ENCODE measurements at regions not wholly inside any gene's neighbourhood (a gene's known extent, or its start where the extent isn't known, plus 50 kb on each side); places are given as distances from the start of the nearest gene placed in this dataset.

DNA sequence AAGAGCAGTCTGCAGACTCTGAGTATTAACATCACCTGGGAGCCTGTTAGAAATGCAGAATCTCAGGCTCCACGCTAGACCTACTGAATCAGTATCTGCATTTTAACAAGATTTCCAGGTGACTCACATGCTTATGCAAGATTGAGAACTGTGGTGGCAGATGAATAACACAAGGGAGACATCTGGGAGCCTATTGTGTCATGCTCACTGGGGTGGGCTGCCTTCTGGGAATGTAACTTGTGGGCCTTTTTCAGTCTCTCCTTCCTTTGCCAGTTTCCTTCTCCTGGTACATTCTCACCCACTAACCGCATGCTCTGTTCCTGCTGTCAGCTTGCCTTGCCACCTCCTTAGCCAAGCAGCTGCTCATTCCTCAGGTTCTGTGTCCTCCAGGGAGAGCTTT lies 176.6 kb upstream of the C9orf72 start:
- no peak for DNase-seq (ENCODE audit: low read depth in 2 of 2)

DNA sequence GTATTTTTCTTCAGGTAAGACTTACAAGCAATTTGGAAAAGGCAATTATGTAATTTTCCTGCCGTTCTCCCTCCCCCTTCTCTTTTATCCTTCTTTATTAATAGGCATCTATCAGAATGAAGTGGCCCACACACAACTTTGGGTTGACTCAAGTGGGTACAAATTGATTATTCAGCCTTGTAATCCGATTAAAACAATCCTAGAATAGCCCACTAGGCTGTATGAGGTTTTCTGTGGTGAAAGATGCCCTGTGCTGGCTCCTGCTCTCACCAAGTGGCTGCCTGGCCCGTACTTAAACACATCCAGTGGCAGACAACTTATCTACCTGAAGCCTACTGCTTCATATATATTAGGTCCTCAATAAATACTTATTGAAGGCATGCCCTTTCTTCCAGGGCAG lies 177.3 kb upstream of the C9orf72 start:
- DNase-seq (ENCODE audit: low read depth in 2 of 2): no peak

DNA sequence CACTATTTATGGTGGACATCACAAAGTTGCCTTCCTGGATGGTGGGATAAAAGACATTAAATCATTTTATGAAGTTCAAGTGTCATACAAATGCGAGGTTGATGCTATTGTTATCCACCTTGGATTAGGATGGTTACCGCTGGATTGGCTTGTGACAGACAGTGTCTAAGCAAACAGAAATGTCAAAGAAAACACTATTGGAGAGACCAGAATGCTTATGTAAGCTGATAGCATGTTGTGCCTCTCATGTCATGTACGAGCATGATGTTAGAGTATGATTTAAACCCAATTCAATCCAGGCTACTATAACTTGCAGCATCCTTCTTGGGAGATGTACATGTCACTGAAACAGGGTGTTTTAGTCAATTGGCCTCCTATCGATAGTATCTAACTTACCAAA lies 178.8 kb upstream of the C9orf72 start:
- DNase-seq (ENCODE audit: low read depth in 2 of 2): no peak

DNA sequence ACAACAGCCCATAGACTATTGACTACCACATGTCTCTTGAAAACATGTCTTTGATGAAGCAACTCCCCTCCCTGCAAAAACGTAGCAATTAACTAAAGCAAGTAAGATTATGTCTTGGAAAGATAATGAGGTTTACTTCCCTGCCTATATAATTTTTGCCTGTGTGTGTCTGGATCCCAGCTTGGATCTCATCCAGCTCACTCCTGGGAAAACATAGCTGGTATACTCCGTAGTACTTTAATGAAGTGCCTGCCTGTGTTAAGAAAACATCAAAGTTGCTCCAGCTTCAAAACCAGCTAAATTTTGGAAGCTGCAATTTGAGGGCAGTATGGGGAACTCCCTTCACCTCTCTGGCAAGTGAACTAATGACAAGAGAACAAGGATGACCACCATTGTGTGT lies 182.6 kb upstream of the C9orf72 start:
- DNase-seq (ENCODE audit: low read depth in 2 of 2): no peak

DNA sequence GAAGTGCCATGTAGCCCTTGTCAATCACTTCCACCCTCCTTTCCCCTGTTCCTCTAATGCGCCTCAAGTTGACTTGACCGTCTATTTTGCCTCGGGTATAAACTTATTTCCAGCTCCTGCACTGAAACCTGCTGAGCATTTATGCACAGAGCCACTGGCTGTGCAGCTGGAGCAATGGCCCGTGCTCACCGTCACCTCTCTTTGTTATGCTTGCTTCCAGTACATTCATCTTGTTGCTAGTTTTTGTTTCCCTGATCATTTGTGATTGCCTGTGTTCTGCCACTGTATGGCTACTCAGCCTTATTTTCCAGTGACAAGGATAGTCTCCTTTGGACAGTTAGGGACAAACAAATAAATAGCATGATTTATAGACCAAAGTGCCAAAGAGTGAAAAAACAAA lies 183.1 kb upstream of the C9orf72 start:
- DNase-seq (ENCODE audit: low read depth in 2 of 2): no peak

DNA sequence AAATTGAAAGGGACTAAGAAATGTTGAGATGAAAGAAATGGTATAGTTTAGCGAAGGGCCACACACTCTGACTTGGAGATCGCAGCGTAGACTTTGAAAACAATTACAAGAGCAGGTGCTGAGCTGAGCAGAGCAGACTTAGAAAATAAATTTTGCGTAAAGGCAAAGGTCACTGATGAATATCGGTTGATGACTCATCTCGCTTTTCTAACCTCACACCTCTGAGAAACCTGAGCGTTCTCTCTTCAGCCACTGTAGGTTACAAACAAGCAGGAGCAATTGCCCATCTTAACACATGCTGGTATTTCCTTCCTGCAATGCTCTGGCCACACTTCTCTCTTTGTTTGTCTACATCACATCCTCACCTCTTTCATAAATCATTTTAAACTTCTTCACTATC lies 190.6 kb upstream of the C9orf72 start:
- DNase-seq (ENCODE audit: low read depth in 2 of 2): no peak

DNA sequence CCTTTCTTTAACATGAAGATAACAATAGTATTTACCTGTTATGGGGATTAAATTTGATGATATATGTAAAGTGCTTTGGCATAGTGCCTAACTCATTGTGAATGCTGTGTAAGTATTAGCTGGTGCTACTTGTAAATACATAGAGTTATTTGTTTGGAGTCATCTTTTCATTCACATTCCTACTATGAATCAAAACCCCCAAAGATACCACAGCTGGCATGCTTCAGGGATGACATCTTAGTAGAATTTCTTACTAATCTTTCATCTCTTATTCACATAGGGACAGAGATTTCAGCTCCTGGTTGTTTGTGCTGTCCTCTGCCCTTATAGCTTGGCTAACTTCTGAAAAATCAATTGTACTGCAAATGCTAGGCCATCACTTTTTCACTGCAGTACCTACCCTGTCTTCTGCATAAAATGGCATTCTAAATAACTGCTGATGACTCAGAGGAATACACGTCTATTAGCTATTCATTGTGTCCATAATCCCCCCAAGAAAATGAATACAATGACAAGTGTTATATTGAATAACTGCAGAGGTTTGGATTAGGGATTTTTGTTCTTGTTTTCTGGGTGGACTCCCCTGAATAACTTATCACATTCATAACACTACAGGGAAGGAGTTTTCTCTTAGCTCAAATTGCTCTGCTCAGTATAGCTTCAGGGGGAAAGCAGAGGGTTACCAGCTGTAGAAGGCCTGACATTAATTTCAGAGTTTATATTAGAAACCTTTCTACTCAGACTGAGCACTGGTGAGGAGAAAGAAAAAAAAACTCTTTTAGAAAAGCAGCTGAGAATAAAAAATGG lies 192.2 kb upstream of the C9orf72 start:
- DNase-seq (ENCODE audit: low read depth in 2 of 2): no peak

DNA sequence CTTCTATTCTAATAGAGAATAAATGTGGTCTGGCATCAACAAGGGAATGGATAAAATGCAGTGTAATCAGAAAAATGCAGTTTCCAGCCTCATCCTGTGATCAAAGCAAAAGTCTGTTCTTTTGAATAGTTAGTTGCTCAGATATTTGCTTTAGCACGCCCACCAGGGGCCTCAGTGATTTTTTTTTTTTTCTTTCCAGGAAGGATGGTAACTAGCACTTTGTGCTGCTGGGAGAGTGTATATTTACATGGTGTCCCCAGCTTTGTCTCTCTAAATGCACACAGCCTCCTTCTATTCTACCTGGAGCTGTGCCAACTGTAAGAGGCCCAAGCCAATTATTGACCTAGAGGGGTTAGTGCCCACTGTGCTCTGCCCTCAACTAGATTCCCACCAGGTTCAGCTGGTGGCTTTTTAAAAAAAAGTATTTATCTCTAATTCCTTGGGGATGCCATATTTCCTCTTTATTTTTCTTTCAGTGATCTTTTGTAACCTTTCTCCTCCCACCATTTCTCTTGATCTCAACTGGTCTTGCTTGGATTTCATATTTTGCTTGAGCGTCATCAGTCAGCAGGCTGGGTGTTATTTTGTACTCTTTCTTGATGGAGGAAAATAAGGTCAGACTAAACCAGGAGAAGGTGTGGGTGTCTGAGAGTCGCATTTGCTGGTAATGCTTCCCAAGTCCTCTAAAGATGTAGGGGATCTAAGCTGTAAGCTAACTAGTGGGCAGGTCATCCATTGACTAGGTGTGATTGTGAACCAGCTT lies 193.0 kb upstream of the C9orf72 start:
- DNase-seq (ENCODE audit: low read depth in 2 of 2): no peak

DNA sequence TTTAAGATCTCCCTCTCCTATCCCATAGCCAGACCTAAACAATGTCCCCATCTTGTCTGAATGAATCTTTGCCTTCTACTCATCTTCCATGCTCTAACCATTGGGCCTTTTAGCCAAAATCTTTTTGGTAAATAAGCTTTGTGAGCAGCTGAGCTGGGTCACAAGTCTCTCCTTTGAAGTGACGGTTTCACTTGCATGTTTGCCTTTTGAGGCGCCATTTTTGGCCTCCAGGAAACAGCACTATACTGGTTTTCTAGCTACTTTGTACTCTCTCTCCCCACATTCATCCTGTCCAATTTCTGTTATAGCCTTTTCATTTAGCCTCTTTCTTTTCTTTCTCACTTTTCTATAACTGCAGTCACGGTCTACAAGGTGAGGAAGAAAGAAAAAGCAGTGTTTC lies 195.5 kb upstream of the C9orf72 start:
- no peak for DNase-seq (ENCODE audit: low read depth in 2 of 2)

DNA sequence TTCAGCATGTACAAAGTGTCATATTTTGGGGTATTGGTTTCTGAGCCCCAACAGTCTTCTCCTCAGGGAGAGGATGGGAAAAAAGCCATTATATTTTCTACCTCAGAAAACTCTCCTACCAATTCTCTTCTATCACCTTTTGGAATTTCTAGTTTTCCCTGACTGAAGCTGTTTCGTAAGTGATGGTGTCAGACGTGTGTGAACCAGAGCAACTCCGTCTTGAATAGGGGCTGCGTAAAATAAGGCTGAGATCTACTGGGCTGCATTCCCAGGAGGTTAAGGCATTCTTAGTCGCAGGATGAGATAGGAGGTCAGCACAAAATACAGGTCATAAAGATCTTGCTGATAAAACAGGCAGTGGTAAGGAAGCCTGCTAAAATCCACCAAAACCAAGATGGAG lies 197.3 kb upstream of the C9orf72 start:
- no peak for DNase-seq (ENCODE audit: low read depth in 2 of 2)

DNA sequence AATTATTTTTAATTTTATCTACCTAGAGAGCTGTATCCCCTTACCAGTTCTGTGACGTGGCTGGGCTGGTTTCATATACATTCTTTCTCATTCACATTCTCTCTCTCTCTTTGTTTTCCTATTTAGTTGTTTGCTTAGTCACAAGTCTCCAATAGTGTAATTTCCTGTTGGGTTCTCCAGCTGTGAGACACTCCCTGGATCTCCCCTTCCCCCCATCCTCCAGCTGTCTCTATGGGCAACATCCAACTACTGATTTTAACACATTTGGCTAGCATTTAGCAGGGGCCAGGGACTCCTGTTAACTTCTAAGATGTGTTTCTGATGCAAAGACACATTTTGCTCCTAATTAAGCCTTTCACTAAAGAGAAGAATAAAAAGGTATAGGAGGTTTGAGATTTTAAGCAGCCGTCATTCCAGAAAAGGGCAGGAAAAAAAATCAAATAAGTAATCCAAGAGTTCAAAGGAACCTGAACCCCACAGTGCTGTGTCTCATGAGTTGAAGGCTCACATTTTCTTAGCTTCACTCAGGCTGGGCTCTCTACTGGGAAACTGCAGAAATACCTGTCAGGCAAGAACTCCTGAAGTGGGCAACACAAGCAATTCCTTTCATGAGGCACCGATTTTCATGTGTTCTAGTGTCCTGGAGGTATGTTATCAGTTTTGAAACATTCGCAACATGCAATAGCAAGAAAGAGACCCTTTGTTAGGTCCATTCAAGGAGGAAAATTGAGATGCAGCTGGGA lies 198.7 kb upstream of the C9orf72 start:
- DNase-seq (ENCODE audit: low read depth in 2 of 2): no peak

DNA sequence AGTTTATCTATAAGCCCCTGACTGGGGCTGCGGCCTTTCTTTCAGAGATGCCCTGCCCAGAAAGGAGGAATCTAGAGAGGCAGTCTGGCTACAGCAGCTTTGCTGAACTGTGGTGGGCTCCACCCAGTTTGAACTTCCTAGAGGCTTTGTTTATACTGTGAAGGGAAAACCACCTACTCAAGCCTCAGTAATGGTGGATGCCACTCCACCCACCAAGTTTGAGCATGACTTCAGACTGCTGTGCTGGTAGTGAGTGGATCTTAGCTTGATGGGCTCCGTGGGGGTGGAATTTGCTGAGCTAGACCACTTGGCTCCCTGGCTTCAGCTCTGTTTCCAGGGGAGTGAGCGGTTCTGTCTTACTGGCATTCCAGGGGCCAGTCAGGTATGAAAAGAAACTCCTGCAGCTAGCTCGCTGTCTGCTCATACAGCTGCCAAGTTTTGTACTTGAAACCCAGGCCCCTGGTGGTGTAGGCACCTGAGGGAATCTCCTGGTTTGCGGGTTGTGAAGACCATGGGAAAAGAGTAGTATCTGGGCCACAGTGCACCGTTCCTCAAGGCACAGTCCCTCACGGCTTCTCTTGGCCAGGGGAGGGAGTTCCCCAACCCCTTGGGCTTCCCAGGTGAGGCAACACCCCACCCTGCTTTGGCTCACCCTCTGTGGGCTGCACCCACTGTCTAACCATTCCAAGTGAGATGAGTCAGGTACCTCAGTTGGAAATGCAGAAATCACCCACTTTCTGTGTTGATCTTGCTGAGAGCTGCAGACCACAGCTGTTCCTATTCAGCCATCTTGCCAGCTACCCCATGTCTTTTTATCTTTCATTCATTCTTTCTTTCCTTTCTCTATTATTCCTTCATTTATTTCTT lies 211.8 kb upstream of the C9orf72 start:
- DNase-seq (ENCODE audit: low read depth in 2 of 2): peak in 1 of 2 donors; percentile 4

DNA sequence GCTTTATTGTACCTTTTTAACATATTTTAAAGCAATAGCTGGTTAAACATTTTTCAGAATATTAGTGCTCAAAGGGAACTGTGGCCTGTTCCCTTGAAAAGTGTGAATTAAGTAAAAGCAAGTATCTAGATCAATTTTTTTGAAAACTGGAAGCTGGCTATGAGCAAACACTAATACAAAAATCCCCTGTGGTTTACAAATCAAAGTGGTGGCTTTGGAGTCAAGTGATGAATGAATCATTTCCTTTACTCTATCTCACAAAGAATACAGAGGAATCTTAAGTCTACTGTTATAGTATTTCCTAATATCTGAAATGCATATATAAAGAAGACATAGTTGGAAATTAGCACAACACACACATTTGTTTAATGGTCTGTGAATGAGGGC lies 212.4 kb upstream of the C9orf72 start:
- DNase-seq (ENCODE audit: low read depth in 2 of 2): no peak

DNA sequence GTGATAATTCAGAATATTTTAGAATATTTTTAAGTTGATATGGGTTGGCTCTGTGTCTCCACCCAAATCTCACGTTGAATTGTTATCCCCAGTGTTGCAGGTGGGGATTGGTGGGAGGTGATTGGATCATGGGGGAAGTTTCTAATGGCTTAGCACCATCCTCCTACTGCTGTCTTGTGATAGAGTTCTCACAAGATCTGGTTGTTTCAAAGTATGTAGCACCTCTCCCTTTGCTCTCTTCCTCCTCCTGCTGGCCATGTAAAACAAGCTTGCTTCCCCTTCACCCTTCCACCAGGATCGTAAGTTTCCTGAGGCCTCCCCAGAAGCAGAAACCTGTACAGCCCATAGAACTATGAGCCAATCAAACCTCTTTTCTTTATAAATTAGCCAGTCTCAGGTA lies 214.6 kb upstream of the C9orf72 start:
- DNase-seq (ENCODE audit: low read depth in 2 of 2): no peak

DNA sequence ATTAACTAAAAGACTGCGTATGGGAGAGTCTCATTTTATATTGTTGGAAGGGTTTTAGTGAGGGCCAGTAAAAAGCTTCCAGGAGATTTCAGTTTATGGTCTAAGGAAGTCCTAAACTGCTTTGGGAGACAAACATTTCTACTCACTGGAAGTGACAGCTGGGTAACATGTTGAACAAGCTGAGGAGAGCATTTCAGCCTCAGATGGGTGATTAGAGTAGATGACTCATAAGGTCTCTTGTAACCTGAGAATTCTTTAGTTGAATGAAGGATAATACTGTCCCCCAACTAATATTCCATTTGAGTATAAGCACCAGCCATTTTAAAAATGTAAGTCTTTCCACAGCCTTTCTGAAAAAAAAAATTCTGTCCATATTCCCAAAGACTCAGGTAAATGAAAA lies 218.0 kb upstream of the C9orf72 start:
- no peak for DNase-seq (ENCODE audit: low read depth in 2 of 2)

DNA sequence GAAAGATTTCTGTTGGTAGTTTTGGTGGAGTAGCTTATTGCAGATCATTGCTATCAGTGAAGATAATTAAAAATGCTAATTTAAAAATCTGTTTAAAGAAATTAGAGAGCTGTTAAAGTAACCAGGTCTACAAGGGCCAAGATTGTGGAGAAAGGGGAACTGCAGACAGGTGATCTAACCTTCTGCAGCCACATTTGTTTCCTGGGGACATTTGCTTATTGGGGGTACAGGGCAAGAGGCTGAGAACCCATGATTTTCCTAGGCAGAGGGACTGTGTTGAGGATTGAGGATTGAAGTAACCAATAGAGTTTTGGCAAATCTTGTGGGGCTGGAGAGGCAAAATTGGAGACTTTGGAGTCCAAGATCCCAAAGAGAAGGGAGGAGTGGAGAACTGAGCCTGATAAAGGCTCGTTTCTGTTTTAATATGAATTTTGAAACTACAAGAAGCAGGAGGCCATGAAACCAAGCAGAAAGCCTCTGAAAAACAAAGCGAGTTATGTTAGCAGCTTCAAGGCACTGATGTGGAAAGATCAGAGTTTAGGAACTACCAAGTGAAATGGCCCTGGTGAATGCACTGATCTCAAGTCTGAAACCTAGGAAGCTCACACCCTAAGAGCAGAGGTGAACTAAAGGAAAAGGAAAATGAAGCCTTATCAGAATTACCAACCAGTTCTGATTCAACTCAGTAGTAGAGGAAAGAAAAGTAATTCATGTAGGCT lies 219.8 kb upstream of the C9orf72 start:
- no peak for DNase-seq (ENCODE audit: low read depth in 2 of 2)

DNA sequence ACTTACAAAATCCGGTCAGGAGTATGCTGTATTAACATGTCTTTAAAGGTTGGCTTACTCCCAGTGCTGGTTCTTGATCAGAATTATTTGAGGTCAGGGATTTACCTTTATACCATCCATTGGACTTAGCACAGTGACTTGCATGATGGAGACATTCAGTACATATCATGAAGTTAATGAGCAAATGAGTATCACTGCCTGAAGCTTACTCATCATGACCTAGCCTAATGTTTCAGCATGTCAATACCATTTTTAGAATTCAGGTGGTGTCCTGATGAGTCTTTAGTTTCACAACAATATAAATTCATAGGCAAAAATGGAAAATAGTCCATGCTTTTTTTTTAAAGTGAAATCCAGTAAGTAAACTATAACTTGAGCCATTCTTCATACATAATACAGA lies 226.0 kb upstream of the C9orf72 start:
- no peak for DNase-seq (ENCODE audit: low read depth in 2 of 2)

DNA sequence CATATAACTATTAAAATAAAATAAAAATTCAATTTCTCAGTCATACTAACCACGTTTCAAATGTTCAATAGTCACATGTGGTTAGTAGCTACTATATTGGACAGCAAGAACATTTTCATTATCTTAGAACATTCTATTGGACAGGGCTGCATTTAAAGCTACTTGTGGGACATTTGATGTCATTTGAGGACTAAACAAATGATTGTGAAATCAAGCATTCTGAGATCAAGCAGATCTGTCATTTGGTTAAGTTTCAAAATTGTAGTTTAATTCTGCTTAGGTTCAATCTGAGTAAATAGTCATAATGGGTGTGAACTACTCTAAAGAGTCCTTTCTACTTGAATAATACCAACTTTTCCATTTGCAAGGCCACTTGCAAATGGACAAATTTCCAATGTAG lies 226.9 kb upstream of the C9orf72 start:
- no peak for DNase-seq (ENCODE audit: low read depth in 2 of 2)

DNA sequence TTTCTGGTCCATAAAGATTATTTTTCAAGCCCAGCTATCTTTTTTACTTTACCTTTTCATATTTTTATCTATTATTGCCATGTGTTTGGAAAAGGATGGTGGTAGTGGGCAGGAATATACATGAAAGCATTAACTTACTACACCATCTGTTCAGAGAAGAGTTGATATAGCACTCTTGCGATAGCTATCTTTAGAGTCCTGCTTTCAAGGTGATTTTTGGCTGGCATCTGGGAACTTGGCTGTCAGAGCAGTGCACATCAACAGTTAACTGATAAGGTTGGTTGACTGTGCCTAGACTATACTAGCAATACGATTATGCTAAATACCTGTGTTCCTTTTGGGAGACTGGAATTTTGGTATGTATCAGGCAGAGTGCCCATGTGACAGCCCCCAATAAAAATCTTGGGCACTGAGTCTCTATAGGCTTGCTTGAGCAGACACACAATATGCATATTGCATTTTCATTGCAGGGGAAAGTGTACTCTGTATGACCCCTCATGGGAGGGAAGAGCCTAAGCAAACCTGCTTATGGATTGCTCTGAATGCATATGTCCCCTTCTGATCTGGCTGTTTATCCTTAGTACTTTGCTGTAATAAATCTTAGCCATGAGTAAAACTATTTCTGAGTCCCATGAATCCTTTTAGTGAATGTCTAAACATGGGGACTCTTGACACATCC lies 227.6 kb upstream of the C9orf72 start:
- DNase-seq (ENCODE audit: low read depth in 2 of 2): no peak

DNA sequence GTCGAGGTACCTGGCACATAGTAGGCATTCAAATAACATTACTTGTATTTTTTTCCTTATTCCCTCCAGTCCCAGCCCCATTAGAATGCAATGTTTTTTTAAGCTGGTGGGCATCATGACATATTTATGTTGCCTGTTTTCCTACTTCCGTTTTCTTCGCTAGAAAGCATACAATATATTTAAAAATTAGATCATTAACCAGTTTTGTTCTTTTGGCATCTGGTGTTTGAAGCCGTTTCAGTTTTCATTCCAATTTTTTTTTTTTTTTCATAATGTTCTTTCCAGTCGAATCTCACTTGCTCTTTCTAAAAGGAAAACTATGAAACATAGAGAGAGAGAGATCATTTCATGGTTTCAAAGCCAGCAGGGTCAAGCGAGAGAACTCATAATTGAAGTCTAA lies 228.3 kb upstream of the C9orf72 start:
- no peak for DNase-seq (ENCODE audit: low read depth in 2 of 2)

DNA sequence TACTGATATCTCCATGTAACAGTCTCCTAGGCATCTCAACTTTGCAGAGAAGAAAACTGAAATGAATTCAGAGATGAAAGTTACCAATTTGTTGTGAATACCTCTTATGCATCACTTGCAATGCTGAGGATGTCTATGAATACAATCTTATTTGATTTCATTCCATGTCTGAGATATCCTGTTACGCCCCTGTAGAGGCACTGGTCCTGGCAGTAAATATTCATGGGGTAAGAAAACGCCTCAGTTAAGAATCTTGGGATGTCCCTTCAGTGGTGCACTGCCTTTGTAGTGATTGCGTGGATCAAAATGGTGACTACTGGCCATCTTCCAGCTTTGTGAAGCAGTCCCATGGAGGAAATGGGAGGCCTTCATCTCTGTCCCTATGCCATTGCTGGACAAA lies 229.1 kb upstream of the C9orf72 start:
- DNase-seq (ENCODE audit: low read depth in 2 of 2): no peak

All from stimulated activated CD4-positive, alpha-beta T cell treated with anti-CD3 and anti-CD28 coated beads, Interleukin-15, amount 100 ng/mL, for 48 hours (primary cell).